ENCODE measurements at regions not wholly inside any gene's neighbourhood (a gene's known extent, or its start where the extent isn't known, plus 50 kb on each side); places are given as distances from the start of the nearest gene placed in this dataset.

DNA sequence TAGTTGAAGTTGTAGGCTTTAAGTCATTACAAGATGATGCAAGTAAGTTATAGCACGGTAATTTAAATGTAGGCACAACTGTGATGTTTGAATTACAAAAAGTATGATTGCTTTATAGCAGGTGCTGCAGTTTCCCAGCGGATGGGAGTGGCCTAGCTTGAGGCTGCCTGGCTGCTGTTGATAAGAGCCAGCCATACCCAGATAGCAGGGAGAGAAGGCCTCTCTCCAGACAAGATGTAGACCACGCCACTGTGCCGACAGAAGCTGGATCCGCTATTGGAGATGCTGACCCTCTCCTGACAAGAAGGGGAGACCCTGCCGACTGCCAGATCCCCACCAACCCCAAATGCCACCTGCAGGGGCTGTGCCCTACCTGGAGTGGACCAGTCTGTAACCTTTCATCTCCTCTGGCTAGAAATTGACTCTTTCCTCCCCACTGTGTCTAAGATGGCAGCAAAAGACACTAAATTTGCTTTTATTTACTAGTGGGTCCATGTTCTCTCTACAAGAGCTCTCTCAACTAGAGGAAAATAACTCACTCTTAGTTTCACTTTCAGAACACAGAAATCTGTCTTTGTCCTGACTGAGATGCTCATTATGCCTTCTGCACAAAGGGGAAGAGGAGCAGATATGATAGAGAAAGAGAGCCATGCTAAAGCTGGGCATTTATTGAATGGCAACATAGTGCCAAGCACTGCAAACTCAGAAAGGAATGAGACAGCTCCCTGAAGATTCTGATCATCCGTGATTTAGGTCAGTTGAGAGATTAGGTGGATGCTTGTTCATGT, 127.9 kb downstream of the URB2 start:
- Histone ChIP-seq H3F3A (ENCODE audit: low read length, unreplicated experiment) (no peaks in the 10 kb centered on the region), H3K9me2 (replicated peaks; ENCODE audit: low read length) (no peaks in the 10 kb centered on the region), H3K4me2 (ENCODE audit: low read length) (no peak overlapping the region), H3K79me2 (ENCODE audit: low read length) (no peaks in the 10 kb centered on the region), H3K4me3 (ENCODE audit: low read length) (no peak overlapping the region), H3K36me3 (ENCODE audit: low read depth, low read length) (no peaks in the 10 kb centered on the region), H3K9ac (ENCODE audit: low read length) (no peak overlapping the region), H3K27ac (ENCODE audit: low read length) (no peak overlapping the region), H3K9me3 (ENCODE audit: low read length) (no peaks in the 10 kb centered on the region), H3K27me3 (ENCODE audit: low read length) (no peaks in the 10 kb centered on the region), H4K20me1 (ENCODE audit: low read length) (no peaks in the 10 kb centered on the region), H2AFZ (ENCODE audit: low read length) (no peak overlapping the region), H3K4me1 (ENCODE audit: insufficient read depth, low read length) (peaks cover 6% of the 10 kb centered on the region)
- ChIA-PET POLR2A (ENCODE audit: unreplicated experiment) (no interaction called here), CTCF (no interaction called here)
- TF ChIP-seq EZH2phosphoT487 (IDR thresholded peaks at IDR 0.05; ENCODE audit: borderline replicate concordance, low read length) (no peak), EZH2 (IDR thresholded peaks at IDR 0.05; ENCODE audit: low read length, unreplicated experiment) (no peak)
- intact Hi-C loops (cut with micrococcal nuclease), result no loop called here
- BruUV-seq (replicated peaks), result no TSS peak
- DNase-seq, result no peak
- no peak for ATAC-seq

DNA sequence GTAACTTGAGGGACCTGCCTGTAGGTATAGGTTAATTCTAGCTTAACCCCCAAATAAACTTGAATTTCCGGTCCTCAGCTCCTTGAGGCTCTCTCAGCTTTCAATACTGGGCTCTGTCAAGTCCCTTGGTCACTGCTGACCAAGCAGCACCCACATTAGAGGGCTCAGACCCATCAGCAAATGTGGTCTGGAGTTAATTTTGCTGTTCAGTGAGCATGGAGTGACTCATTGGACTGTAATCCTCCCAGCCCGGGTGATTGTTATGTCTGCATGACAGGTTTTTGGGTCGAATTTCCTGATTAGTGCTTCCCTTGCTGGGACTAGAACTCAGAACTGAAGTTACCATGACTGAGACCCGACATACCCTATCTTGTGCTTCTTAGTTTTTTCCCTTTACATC, 130.6 kb downstream of the URB2 start:
- H2AFZ ChIP-seq (ENCODE audit: low read length), result no peak overlapping the region
- no peaks in the 10 kb centered on the region for H3K9me3 ChIP-seq (ENCODE audit: low read length)
- 0 out of 2 replicates have a peak overlapping the region, but pooled peaks have one; percentile 27 for H3K4me2 ChIP-seq (ENCODE audit: low read length)
- CTCF ChIA-PET, result no interaction called here
- ATAC-seq (peak; percentile 84), DNase-seq (peak; percentile 89)
- intact Hi-C loops (cut with micrococcal nuclease), result no loop called here
- no peak overlapping the region for H3K9ac ChIP-seq (ENCODE audit: low read length)
- H3K9me2 ChIP-seq (replicated peaks; ENCODE audit: low read length), result no peaks in the 10 kb centered on the region
- no peaks in the 10 kb centered on the region for H3K27me3 ChIP-seq (ENCODE audit: low read length)
- BruUV-seq (replicated peaks), result no TSS peak
- no peaks in the 10 kb centered on the region for H3F3A ChIP-seq (ENCODE audit: low read length, unreplicated experiment)
- TF ChIP-seq EZH2phosphoT487 (IDR thresholded peaks at IDR 0.05; ENCODE audit: borderline replicate concordance, low read length), result no peak
- TF ChIP-seq, protein P1, sequence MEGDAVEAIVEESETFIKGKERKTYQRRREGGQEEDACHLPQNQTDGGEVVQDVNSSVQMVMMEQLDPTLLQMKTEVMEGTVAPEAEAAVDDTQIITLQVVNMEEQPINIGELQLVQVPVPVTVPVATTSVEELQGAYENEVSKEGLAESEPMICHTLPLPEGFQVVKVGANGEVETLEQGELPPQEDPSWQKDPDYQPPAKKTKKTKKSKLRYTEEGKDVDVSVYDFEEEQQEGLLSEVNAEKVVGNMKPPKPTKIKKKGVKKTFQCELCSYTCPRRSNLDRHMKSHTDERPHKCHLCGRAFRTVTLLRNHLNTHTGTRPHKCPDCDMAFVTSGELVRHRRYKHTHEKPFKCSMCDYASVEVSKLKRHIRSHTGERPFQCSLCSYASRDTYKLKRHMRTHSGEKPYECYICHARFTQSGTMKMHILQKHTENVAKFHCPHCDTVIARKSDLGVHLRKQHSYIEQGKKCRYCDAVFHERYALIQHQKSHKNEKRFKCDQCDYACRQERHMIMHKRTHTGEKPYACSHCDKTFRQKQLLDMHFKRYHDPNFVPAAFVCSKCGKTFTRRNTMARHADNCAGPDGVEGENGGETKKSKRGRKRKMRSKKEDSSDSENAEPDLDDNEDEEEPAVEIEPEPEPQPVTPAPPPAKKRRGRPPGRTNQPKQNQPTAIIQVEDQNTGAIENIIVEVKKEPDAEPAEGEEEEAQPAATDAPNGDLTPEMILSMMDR (conservative IDR thresholded peaks at IDR 0.05; ENCODE audit: low read depth, low read length), result no peak
- H3K36me3 ChIP-seq (ENCODE audit: low read depth, low read length), result no peaks in the 10 kb centered on the region
- H3K4me3 ChIP-seq (ENCODE audit: low read length), result no peak overlapping the region
- H3K79me2 ChIP-seq (ENCODE audit: low read length), result no peaks in the 10 kb centered on the region
- H3K4me1 ChIP-seq (ENCODE audit: insufficient read depth, low read length), result peaks cover 6% of the 10 kb centered on the region
- no peaks in the 10 kb centered on the region for H4K20me1 ChIP-seq (ENCODE audit: low read length)
- POLR2A ChIA-PET (ENCODE audit: unreplicated experiment), result no interaction called here
- no peak overlapping the region for H3K27ac ChIP-seq (ENCODE audit: low read length)

DNA sequence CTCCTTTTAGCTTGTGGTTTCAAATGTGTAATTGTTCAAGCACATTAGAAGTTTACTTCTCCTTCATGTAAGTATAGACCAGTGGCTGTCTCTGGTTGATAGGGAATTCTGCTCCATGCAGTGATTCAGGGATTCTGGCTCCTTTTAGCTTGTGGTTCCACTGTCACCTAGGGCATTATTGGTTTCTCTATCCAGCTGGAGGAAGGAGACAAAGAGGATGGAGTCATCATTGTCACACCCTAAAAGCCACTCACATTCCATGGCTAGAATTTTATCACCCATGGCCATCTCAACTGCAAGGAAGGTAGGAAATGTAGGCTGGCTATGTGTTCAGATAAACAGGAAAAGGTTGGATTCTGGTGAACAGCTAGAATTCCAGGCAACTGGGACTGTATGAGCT, 131.2 kb downstream of the URB2 start:
- no TSS peak for BruUV-seq (replicated peaks)
- intact Hi-C loops (cut with micrococcal nuclease), result no loop called here
- H3K4me2 ChIP-seq (ENCODE audit: low read length), result no peak overlapping the region
- H3K27ac ChIP-seq (ENCODE audit: low read length), result no peak overlapping the region
- no peak overlapping the region for H3K4me3 ChIP-seq (ENCODE audit: low read length)
- no peaks in the 10 kb centered on the region for H3K9me3 ChIP-seq (ENCODE audit: low read length)
- TF ChIP-seq EZH2 (IDR thresholded peaks at IDR 0.05; ENCODE audit: low read length, unreplicated experiment) (no peak), EZH2phosphoT487 (IDR thresholded peaks at IDR 0.05; ENCODE audit: borderline replicate concordance, low read length) (no peak)
- TF ChIP-seq, protein P1 (conservative IDR thresholded peaks at IDR 0.05; ENCODE audit: low read depth, low read length), result no peak
- CTCF ChIA-PET, result no interaction called here
- H2AFZ ChIP-seq (ENCODE audit: low read length), result no peak overlapping the region
- no peak overlapping the region for H3K9ac ChIP-seq (ENCODE audit: low read length)
- no peaks in the 10 kb centered on the region for H3K79me2 ChIP-seq (ENCODE audit: low read length)
- ATAC-seq (no peak), DNase-seq (peak; percentile 47)
- POLR2A ChIA-PET (ENCODE audit: unreplicated experiment), result no interaction called here
- peaks cover 2% of the 10 kb centered on the region for H3K27me3 ChIP-seq (ENCODE audit: low read length)
- H3F3A ChIP-seq (ENCODE audit: low read length, unreplicated experiment), result no peaks in the 10 kb centered on the region
- no peaks in the 10 kb centered on the region for H3K9me2 ChIP-seq (replicated peaks; ENCODE audit: low read length)
- no peaks in the 10 kb centered on the region for H4K20me1 ChIP-seq (ENCODE audit: low read length)
- H3K4me1 ChIP-seq (ENCODE audit: insufficient read depth, low read length), result peaks cover 6% of the 10 kb centered on the region
- no peaks in the 10 kb centered on the region for H3K36me3 ChIP-seq (ENCODE audit: low read depth, low read length)
